SU-DHL-6 (cell line): ENCODE measurements at regions not wholly inside any gene's neighbourhood (a gene's known extent, or its start where the extent isn't known, plus 50 kb on each side); places are given as distances from the start of the nearest gene placed in this dataset.

ENCODE experiments used
- EZH2phosphoT487 ChIP-seq: fragments of 200-600 bp; sonication (generic), shearing (Covaris generic); conservative IDR thresholded peaks from 2 replicates; pipeline ENCODE4 v1.6.1; 2018; ENCODE audit warnings: mild to moderate bottlenecking, antibody characterized with exemption, low read length, moderate library complexity, mixed read lengths
- TF ChIP-seq, protein P1 (sequence below): fragments of 200-600 bp; sonication (generic); IDR thresholded peaks from one replicate; pipeline ENCODE4 v1.5.1; 2017; ENCODE audit warnings: antibody characterized with exemption, mild to moderate bottlenecking, low read length, moderate library complexity; ENCODE audit not compliant: insufficient read depth, poor library complexity, severe bottlenecking

DNA sequence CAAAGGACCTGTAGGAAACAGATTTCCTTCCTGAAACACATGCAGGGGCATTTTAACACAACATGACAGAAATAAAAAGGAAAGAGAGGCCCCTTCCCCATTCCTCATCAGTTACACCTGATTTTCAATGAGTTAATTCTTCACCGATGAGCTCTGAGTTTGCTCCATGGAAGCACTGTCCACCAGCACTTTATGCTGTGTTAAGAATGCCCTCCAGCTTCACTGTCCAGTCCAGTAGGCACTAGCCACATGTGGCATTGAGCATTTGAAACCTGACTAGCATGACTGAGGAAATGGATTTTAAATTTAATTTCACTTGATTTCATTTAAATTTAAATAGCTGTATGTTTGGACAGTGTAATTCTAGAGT lies 217.2 kb upstream of the SLC10A2 start:
- TF ChIP-seq, protein P1, sequence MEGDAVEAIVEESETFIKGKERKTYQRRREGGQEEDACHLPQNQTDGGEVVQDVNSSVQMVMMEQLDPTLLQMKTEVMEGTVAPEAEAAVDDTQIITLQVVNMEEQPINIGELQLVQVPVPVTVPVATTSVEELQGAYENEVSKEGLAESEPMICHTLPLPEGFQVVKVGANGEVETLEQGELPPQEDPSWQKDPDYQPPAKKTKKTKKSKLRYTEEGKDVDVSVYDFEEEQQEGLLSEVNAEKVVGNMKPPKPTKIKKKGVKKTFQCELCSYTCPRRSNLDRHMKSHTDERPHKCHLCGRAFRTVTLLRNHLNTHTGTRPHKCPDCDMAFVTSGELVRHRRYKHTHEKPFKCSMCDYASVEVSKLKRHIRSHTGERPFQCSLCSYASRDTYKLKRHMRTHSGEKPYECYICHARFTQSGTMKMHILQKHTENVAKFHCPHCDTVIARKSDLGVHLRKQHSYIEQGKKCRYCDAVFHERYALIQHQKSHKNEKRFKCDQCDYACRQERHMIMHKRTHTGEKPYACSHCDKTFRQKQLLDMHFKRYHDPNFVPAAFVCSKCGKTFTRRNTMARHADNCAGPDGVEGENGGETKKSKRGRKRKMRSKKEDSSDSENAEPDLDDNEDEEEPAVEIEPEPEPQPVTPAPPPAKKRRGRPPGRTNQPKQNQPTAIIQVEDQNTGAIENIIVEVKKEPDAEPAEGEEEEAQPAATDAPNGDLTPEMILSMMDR, result no peak
- no peak for TF ChIP-seq EZH2phosphoT487
